ENCODE measurements at regions not wholly inside any gene's neighbourhood (a gene's known extent, or its start where the extent isn't known, plus 50 kb on each side); places are given as distances from the start of the nearest gene placed in this dataset.

DNA sequence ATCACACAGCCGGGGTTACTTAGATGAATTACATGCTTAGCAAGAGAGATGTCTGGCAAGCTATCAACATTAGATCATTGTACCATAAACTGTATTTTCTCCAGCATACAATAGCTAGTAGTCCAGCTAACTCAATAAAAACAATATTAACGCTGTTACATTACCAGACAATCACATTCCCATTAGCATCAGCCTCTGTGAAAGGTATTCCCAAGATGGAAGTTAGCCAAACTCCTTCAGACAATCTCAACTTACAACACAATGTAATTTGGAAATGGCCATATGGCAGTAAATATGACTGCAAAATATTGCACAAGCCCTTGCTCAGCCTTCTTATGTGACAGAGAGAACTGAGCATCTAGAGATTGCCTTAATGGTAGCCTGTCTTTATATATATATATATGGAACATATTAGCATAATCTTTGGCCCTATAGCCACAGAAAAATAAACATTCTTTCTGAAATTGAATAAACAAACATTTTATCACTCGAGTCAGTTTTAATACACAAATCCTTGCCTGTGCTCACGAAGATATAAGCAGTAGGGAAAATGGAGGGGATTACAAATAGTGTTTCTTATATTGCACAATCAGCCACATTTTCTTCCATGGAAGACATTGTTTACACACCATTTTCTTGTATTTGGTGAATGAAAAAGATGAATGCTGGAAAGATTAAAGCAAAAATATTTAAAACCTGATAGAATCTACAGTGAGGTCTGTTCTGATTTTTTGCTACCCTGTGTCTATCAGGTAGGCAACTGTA, 1060.5 kb downstream of the DIAPH3 start:
- no peaks in the 10 kb centered on the region for H3K27me3 ChIP-seq (ENCODE audit: control insufficient read depth, insufficient read depth, low read length)
- no peak for ATAC-seq (ENCODE audit: low read depth in 2 of 2)
- Mint-ChIP-seq H3K4me1 (no peaks in the 10 kb centered on the region), H3K4me3 (no peak overlapping the region), H3K36me3 (no peaks in the 10 kb centered on the region), H3K27me3 (no peaks in the 10 kb centered on the region), H3K27ac (no peak overlapping the region), H3K9me3 (peaks cover 0 to 24% (median 7%) of the 10 kb centered on the region in 7 donors)
- no peak overlapping the region for H3K4me3 ChIP-seq (ENCODE audit: low read depth, low read length)
- H3K36me3 ChIP-seq (ENCODE audit: control insufficient read depth, insufficient read depth, low read length), result no peaks in the 10 kb centered on the region
- no peak overlapping the region for H3K27ac ChIP-seq (ENCODE audit: insufficient read depth, low read length, poor library complexity, severe bottlenecking)
- no peaks in the 10 kb centered on the region for H3K9me3 ChIP-seq (ENCODE audit: control insufficient read depth in 2 of 2, low read length in 2 of 2)
- no peaks in the 10 kb centered on the region for H3K4me1 ChIP-seq (ENCODE audit: control insufficient read depth, insufficient read depth, low read length, poor library complexity, severe bottlenecking)
- DNase-seq, result no peak

DNA sequence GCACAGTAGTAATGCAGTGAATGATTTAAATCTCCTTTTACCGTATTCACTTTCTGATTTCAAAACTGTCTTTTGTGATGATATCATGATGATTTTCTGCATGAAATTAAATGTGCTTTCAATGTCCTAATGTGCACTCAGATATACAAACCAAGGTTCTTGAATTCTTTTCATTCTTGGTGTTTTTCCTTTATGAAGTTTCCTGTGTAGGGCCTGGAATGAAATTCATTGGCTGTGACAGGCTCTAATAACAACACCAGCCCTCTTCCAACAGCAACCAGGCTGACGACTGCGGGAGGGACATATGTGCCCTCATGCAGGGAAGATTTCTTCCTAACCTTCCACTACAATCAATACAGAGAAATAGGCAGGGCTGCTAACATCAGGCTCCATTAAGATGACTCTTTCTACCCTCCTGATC, 1052.0 kb downstream of the DIAPH3 start:
- Mint-ChIP-seq H3K27ac (no peak overlapping the region), H3K9me3 (peaks cover 0 to 8% (median 2%) of the 10 kb centered on the region in 7 donors), H3K4me3 (no peak overlapping the region), H3K4me1 (no peaks in the 10 kb centered on the region), H3K27me3 (no peaks in the 10 kb centered on the region), H3K36me3 (no peaks in the 10 kb centered on the region)
- Histone ChIP-seq H3K4me3 (ENCODE audit: low read depth, low read length) (no peak overlapping the region), H3K27ac (ENCODE audit: insufficient read depth, low read length, poor library complexity, severe bottlenecking) (no peak overlapping the region), H3K9me3 (ENCODE audit: control insufficient read depth in 2 of 2, low read length in 2 of 2) (no peaks in the 10 kb centered on the region), H3K27me3 (ENCODE audit: control insufficient read depth, insufficient read depth, low read length) (no peaks in the 10 kb centered on the region), H3K36me3 (ENCODE audit: control insufficient read depth, insufficient read depth, low read length) (no peaks in the 10 kb centered on the region), H3K4me1 (ENCODE audit: control insufficient read depth, insufficient read depth, low read length, poor library complexity, severe bottlenecking) (no peaks in the 10 kb centered on the region)
- DNase-seq (no peak), ATAC-seq (ENCODE audit: low read depth in 2 of 2) (no peak)

DNA sequence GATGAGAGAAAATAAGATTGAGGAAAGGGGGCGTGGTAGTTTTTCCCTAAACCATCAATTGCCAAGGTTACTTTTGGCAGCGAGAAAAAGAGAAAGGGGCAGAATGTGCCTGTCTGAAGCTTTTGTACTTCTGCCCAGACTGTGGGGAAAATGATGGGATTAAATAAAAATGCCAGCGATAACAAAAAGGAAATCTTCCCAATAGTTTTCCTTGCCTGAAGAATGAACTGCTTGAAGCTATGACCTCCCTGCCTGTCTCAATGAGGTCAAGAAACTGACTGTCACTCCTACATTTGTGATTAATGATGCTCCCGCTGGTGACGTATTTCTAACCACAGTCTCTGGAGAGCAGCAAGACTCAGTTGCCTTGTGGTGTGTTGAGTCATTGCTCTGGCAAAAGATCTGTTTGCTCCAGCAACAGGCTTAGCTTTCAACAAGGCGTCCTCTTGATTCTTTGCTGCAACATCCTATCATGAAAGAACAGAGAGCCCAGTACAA, 1051.5 kb downstream of the DIAPH3 start:
- no peaks in the 10 kb centered on the region for H3K9me3 ChIP-seq (ENCODE audit: control insufficient read depth in 2 of 2, low read length in 2 of 2)
- H3K36me3 Mint-ChIP-seq, result no peaks in the 10 kb centered on the region
- no peak overlapping the region for H3K27ac Mint-ChIP-seq
- no peaks in the 10 kb centered on the region for H3K27me3 Mint-ChIP-seq
- ATAC-seq (ENCODE audit: low read depth in 2 of 2) (no peak), DNase-seq (no peak)
- no peaks in the 10 kb centered on the region for H3K36me3 ChIP-seq (ENCODE audit: control insufficient read depth, insufficient read depth, low read length)
- no peaks in the 10 kb centered on the region for H3K27me3 ChIP-seq (ENCODE audit: control insufficient read depth, insufficient read depth, low read length)
- H3K4me1 ChIP-seq (ENCODE audit: control insufficient read depth, insufficient read depth, low read length, poor library complexity, severe bottlenecking), result no peaks in the 10 kb centered on the region
- H3K4me3 Mint-ChIP-seq, result no peak overlapping the region
- no peak overlapping the region for H3K4me3 ChIP-seq (ENCODE audit: low read depth, low read length)
- H3K4me1 Mint-ChIP-seq, result no peaks in the 10 kb centered on the region
- no peak overlapping the region for H3K27ac ChIP-seq (ENCODE audit: insufficient read depth, low read length, poor library complexity, severe bottlenecking)
- H3K9me3 Mint-ChIP-seq, result peaks cover 0 to 5% (median 2%) of the 10 kb centered on the region in 7 donors

DNA sequence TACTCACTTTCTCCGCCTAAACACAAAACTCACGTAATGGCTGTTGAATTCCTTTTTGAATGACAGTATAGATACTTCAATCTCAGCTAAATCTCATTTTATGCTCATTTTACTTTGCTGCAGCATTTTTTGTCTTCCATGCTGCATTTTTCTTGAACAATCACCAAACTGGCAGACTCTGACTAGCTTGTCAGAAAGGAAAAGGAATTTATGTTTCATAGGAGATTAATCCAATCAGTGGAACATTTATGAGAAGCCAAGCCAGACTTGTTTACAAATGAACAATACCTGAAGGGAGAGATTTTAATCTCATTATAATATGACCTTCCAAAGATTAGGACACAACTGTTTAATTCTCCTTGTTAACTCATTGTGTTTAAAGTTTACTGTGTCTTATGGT, 1044.3 kb downstream of the DIAPH3 start:
- H3K27ac ChIP-seq (ENCODE audit: insufficient read depth, low read length, poor library complexity, severe bottlenecking), result no peak overlapping the region
- ATAC-seq (ENCODE audit: low read depth in 2 of 2) (no peak), DNase-seq (no peak)
- no peaks in the 10 kb centered on the region for H3K4me1 ChIP-seq (ENCODE audit: control insufficient read depth, insufficient read depth, low read length, poor library complexity, severe bottlenecking)
- H3K9me3 ChIP-seq (ENCODE audit: control insufficient read depth in 2 of 2, low read length in 2 of 2), result no peaks in the 10 kb centered on the region
- Mint-ChIP-seq H3K27ac (no peak overlapping the region), H3K27me3 (no peaks in the 10 kb centered on the region), H3K9me3 (peaks cover 0 to 6% (median 3%) of the 10 kb centered on the region in 7 donors), H3K36me3 (no peaks in the 10 kb centered on the region), H3K4me1 (no peaks in the 10 kb centered on the region), H3K4me3 (no peak overlapping the region)
- H3K27me3 ChIP-seq (ENCODE audit: control insufficient read depth, insufficient read depth, low read length), result no peaks in the 10 kb centered on the region
- no peaks in the 10 kb centered on the region for H3K36me3 ChIP-seq (ENCODE audit: control insufficient read depth, insufficient read depth, low read length)
- H3K4me3 ChIP-seq (ENCODE audit: low read depth, low read length), result no peak overlapping the region

DNA sequence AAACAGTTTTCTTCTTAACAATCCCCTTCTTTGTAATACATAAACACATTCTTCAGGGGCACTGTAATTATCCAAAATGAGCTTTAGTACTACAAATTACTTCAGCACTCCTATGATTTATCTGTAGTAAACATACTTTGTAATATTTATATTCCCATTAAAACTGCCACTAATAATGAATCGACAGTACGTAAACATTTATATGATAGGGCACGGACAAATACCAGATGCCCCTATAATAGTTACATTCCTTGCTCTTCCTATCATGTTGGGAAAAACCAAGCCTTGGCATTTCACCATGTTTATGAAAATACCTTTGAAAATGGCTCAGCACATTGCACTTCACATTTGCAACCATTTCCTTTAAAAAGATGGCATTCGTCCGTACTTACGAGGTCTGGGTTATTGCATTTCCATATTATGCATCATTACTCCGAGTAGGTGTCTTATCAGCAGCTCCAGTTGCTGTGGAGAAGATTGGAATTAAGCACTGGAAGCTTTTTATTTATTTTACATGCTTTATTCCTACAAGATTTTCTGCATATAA, 1043.4 kb downstream of the DIAPH3 start:
- no peaks in the 10 kb centered on the region for H3K27me3 Mint-ChIP-seq
- Histone ChIP-seq H3K9me3 (ENCODE audit: control insufficient read depth in 2 of 2, low read length in 2 of 2) (no peaks in the 10 kb centered on the region), H3K4me1 (ENCODE audit: control insufficient read depth, insufficient read depth, low read length, poor library complexity, severe bottlenecking) (no peaks in the 10 kb centered on the region), H3K4me3 (ENCODE audit: low read depth, low read length) (no peak overlapping the region), H3K27me3 (ENCODE audit: control insufficient read depth, insufficient read depth, low read length) (no peaks in the 10 kb centered on the region), H3K27ac (ENCODE audit: insufficient read depth, low read length, poor library complexity, severe bottlenecking) (no peak overlapping the region), H3K36me3 (ENCODE audit: control insufficient read depth, insufficient read depth, low read length) (no peaks in the 10 kb centered on the region)
- no peaks in the 10 kb centered on the region for H3K4me1 Mint-ChIP-seq
- H3K36me3 Mint-ChIP-seq, result no peaks in the 10 kb centered on the region
- ATAC-seq (ENCODE audit: low read depth in 2 of 2) (no peak), DNase-seq (no peak)
- peaks cover 0 to 6% (median 3%) of the 10 kb centered on the region in 7 donors for H3K9me3 Mint-ChIP-seq
- no peak overlapping the region for H3K27ac Mint-ChIP-seq
- H3K4me3 Mint-ChIP-seq, result no peak overlapping the region

DNA sequence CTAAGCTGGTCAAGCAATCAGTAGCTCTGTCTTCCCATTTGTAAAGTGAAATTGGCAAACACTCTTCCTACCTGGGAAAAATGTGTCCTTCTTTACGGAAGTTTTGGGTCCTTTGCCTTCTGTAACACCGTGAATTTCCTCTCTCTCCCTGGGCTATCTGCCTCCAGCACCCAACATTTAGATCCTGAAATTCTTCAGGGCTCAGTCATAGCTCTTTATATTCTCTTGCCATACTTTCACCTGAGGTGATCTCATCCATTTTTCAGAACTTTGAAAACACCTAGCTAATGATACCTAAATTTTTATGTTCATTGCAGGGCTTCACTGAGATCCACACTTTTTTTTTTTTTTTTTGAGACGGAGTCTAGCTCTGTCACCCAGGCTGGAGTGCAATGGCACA, 1042.2 kb downstream of the DIAPH3 start:
- Mint-ChIP-seq H3K4me3 (no peak overlapping the region), H3K27me3 (no peaks in the 10 kb centered on the region), H3K4me1 (no peaks in the 10 kb centered on the region)

DNA sequence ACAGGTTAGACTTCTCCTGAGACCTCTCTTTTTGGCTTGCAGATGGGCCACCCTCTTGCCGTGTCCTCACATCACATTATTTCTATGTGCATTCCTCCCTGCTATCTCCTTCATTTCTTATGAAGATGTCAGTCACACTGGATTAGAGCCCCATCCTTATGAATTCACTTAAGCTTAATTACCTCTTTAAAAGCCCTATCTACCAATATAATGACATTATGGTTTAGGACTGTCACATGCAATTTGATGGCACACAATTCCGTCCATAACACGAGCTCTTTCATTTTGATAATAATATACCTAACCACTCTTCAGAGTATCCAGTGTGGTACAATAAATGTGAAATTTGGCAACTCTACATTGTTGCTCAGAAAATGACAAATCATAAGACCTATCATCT, 1037.3 kb downstream of the DIAPH3 start:
- no peak overlapping the region for H3K4me3 Mint-ChIP-seq
- Histone ChIP-seq H3K4me1 (ENCODE audit: control insufficient read depth, insufficient read depth, low read length, poor library complexity, severe bottlenecking) (no peaks in the 10 kb centered on the region), H3K4me3 (ENCODE audit: low read depth, low read length) (no peak overlapping the region), H3K36me3 (ENCODE audit: control insufficient read depth, insufficient read depth, low read length) (no peaks in the 10 kb centered on the region), H3K27me3 (ENCODE audit: control insufficient read depth, insufficient read depth, low read length) (no peaks in the 10 kb centered on the region), H3K9me3 (ENCODE audit: control insufficient read depth in 2 of 2, low read length in 2 of 2) (no peaks in the 10 kb centered on the region), H3K27ac (ENCODE audit: insufficient read depth, low read length, poor library complexity, severe bottlenecking) (no peak overlapping the region)
- DNase-seq, result no peak
- no peak overlapping the region for H3K27ac Mint-ChIP-seq
- H3K36me3 Mint-ChIP-seq, result no peaks in the 10 kb centered on the region
- ATAC-seq (ENCODE audit: low read depth in 2 of 2), result no peak
- H3K4me1 Mint-ChIP-seq, result no peaks in the 10 kb centered on the region
- peaks cover 0 to 10% (median 1%) of the 10 kb centered on the region in 7 donors for H3K9me3 Mint-ChIP-seq
- no peaks in the 10 kb centered on the region for H3K27me3 Mint-ChIP-seq

More for the DNA sequence above, 1042.2 kb downstream of the DIAPH3 start:
- Mint-ChIP-seq H3K27ac (no peak overlapping the region), H3K36me3 (no peaks in the 10 kb centered on the region), H3K9me3 (peaks cover 0 to 6% (median 3%) of the 10 kb centered on the region in 7 donors)
- Histone ChIP-seq H3K4me1 (ENCODE audit: control insufficient read depth, insufficient read depth, low read length, poor library complexity, severe bottlenecking) (no peaks in the 10 kb centered on the region), H3K36me3 (ENCODE audit: control insufficient read depth, insufficient read depth, low read length) (no peaks in the 10 kb centered on the region), H3K9me3 (ENCODE audit: control insufficient read depth in 2 of 2, low read length in 2 of 2) (no peaks in the 10 kb centered on the region), H3K27ac (ENCODE audit: insufficient read depth, low read length, poor library complexity, severe bottlenecking) (no peak overlapping the region), H3K27me3 (ENCODE audit: control insufficient read depth, insufficient read depth, low read length) (no peaks in the 10 kb centered on the region), H3K4me3 (ENCODE audit: low read depth, low read length) (no peak overlapping the region)
- DNase-seq (no peak), ATAC-seq (ENCODE audit: low read depth in 2 of 2) (no peak)

DNA sequence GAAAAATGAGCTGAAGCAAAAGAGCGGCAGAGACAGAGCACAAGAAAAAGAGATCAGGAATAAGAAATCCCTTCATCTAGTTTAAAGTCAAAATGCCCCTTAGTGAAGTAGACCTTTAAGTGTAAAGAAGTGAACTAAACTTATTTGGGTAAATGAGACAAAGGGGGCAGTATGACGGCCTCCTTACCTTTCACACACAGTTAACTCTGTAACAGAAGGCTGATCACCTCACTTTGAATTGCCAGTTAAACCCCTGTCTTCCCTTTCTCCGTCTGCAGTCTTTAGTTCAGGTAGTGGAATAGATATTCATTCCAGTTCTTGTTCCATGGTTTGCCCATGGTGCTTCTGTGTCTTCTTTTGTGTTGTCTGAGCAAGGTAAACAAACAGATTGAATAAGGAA, 1029.8 kb downstream of the DIAPH3 start:
- Histone ChIP-seq H3K36me3 (ENCODE audit: control insufficient read depth, insufficient read depth, low read length) (no peaks in the 10 kb centered on the region), H3K27ac (ENCODE audit: insufficient read depth, low read length, poor library complexity, severe bottlenecking) (no peak overlapping the region), H3K4me1 (ENCODE audit: control insufficient read depth, insufficient read depth, low read length, poor library complexity, severe bottlenecking) (no peaks in the 10 kb centered on the region), H3K4me3 (ENCODE audit: low read depth, low read length) (no peak overlapping the region), H3K9me3 (ENCODE audit: control insufficient read depth in 2 of 2, low read length in 2 of 2) (no peaks in the 10 kb centered on the region), H3K27me3 (ENCODE audit: control insufficient read depth, insufficient read depth, low read length) (no peaks in the 10 kb centered on the region)
- DNase-seq (no peak), ATAC-seq (ENCODE audit: low read depth in 2 of 2) (no peak)
- H3K4me3 Mint-ChIP-seq, result no peak overlapping the region
- H3K9me3 Mint-ChIP-seq, result peaks cover 0 to 7% (median 4%) of the 10 kb centered on the region in 7 donors
- no peak overlapping the region for H3K27ac Mint-ChIP-seq
- no peaks in the 10 kb centered on the region for H3K4me1 Mint-ChIP-seq
- no peaks in the 10 kb centered on the region for H3K36me3 Mint-ChIP-seq
- no peaks in the 10 kb centered on the region for H3K27me3 Mint-ChIP-seq
